HepG2 (cell line): ENCODE measurements at regions not wholly inside any gene's neighbourhood (a gene's known extent, or its start where the extent isn't known, plus 50 kb on each side); places are given as distances from the start of the nearest gene placed in this dataset.

Experiments used
- CREB1 ChIP-seq, 2 experiments: fragments of 450-650 bp in 1 of 2; IDR thresholded peaks; 2 replicates each; pipeline ENCODE4 v1.6.1; 2016 to 2017; ENCODE audit warnings: control low read depth in 1 of 2, mild to moderate bottlenecking in 1 of 2, missing compliant biosample characterization in 1 of 2, missing genetic modification characterization in 1 of 2
- FOXJ3 ChIP-seq: sonication (generic); formaldehyde crosslinking; IDR thresholded peaks from 2 replicates; pipeline ENCODE4 v1.4.0; 2020; ENCODE audit warnings: missing genetic modification reagents, mild to moderate bottlenecking, borderline replicate concordance
- SNRNP70 ChIP-seq: fragments of 200-400 bp; formaldehyde crosslinking; IDR thresholded peaks from 2 replicates; pipeline ENCODE4 v1.6.1; 2017; ENCODE audit warnings: mild to moderate bottlenecking, low read depth, low read length, moderate library complexity
- ZNF414 ChIP-seq: sonication (generic); formaldehyde crosslinking; IDR thresholded peaks from 2 replicates; pipeline ENCODE4 v1.5.0; 2020; ENCODE audit warnings: missing genetic modification reagents

- no peak for TF ChIP-seq CREB1 (IDR thresholded peaks at IDR 0.05)
- no peak for TF ChIP-seq CREB1 (CRISPR knock-in tag; IDR thresholded peaks at IDR 0.05)
- TF ChIP-seq ZNF414, result no peak
- TF ChIP-seq FOXJ3, result no peak
- TF ChIP-seq SNRNP70, result no peak
These were observed 480.6 kb upstream of the MBL2 start for GRCh38 chr10:53253221-53253620.
